Eye (tissue), 1 donor: ENCODE measurements at regions not wholly inside any gene's neighbourhood (a gene's known extent, or its start where the extent isn't known, plus 50 kb on each side); places are given as distances from the start of the nearest gene placed in this dataset.
A peak's percentile ranks its signal among the peaks of the same experiment; 100 is the strongest.

Experiments
- DNase-seq: peaks from one replicate; pipeline ENCODE4 v3.0.0-alpha.2; 2015

DNA sequence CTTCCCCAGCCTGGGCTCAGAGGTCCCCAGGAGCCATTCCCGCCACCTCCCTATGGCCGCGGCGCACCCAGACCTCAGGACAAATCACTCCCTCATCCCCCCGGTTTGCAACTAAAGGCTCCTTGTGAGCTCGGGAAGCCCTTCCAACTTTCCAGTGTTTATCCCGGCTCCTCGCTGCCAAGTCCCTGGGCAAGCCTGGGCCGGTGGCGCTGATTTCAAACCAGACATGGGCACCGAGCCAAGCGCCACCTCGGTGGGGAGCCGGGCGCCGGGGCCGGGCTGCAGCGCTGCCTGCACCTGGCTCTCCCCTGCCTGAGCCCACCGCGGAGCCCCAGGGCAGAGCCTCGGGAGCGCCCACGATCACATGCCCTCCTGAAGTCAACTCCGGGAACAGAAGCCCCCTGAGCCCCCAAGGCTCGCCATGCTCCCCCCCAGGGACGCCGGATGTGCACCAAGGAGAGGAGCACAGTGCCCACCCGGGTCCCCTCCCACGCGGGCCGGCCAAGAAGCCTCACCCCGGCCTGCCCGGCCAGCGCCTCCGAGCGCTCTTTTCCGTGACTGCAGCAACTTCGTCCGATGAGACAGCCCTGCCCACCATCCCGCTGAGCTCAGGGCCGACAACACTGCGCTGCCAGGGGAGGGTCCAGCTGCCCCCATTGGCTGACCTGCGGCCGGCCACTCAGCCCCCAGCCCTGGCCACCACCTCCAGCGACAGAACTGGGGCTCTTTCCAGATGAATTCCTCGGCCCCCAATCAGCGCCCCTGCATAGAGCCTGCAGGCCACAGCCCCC lies 50.0 kb downstream of the NCOR2 start:
- peak; percentile 81 for DNase-seq

DNA sequence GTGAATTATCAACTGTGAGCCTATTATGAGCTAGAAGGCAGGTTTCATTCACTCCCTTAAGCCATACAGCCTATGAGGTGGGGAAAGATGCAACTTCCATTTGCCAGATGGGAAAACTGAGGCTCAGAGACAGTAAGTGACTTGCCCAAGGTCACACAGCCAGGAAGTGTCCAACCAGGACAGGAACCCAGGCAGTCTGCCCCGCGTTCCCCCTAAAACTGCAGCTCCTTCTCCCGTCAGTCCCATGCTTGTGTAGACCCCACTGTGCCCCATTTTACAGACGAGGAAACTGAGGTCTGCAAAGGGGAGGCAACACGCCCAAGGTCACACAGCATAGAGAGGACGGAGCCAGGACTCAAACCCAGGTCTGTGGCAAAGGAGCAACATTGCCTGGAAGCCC lies 50.6 kb downstream of the NCOR2 start:
- DNase-seq, result no peak

DNA sequence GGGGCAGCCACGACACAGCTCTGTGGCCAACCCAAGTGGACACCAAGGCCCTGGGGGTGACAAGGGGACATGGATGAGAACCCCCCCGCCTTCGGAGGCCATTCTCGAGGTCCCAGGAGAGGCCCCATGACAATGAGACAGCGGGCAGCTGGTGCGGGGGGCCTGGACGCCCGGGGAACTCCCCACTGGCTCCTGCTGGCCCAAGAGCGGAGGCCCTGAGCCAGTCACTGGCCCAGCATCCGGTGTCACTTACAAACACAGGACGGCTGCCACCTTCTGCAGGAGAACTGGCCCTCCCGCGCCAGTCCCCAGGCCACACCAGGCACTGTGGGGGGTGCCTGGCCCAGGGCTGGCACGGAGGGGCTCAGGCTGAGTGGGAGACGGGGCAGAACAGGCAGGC lies 51.4 kb downstream of the NCOR2 start:
- DNase-seq, result no peak

DNA sequence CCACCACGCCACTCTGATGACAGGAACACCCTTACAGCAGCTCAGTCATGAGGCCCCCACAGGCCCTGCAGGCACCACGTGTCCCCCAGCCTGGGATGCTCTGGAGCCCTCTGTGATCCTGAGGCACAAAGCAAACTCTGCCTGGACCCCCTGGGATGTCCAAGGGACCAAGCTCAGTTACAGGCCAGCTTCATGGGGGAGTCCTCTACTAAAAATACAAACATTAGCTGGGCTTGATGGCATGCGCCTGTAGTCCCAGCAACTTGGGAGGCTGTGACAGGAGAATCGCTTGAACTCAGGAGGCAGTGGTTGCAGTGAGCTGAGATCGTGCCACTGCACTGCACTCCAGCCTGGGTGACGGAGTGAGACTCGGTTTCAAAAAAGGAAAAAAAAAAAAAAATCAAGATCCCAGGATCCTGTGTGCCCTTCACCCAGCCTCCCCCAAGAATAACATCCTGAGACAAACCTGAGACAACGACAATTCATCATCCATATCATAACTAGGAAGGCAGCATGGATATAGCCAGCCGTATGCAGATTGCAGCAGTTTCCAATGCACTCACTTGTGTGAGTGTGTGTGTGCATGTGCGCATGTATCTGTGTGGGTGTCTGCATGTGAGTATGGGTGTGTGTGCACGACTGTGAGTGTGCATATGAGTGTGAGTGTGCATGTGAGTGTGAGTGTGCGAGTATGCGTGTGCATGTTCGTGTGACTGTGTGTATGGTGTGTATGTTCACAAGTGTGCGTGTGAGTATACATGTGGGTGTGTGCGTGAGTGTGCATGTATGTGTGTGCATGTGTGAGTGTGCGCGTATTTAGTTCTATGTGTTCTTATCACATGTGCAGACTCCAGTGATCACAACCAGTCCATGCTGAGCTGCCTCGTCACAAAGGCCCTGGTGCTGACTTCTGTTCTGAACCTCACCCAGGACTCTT lies 52.1 kb downstream of the NCOR2 start:
- no peak for DNase-seq

DNA sequence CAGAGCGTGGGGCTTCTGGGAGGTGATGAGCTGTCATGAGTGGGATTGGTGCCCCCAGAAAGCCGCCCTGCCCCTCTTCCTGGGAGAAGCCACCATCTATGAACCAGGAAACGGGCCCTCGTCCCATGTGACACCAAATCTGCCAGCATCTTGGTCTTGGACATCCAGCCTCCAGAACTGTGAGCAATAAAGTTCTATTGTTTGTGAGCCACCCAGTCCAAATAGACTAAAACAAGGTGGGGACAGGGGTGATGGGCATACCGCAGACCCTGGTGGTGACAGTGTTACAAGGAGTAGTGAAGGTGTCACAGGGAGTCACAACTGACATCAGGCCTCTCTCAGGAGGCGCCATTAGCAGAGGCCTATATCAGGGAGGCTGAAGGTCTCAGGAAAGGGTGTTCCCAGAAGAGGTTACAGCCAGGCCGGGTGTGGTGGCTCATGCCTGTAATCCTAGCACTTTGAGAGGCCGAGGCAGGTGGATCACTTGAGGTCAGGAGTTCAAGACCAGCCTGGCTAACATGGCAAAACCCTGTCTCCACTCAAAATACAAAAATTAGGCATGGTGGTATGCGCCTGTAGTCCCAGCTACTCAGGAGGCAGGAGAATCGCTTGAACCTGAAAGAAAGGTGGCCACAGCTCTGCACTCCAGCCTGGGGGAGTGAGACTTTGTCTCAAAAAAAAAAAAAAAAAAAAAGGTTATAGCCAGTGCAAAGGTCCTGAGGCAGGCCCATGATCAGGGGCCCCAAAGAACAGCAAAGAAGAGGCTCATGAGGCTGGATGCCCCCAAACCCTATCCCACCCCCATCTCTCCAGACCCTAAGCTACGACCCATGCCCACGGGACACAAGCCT lies 53.0 kb downstream of the NCOR2 start:
- no peak for DNase-seq

DNA sequence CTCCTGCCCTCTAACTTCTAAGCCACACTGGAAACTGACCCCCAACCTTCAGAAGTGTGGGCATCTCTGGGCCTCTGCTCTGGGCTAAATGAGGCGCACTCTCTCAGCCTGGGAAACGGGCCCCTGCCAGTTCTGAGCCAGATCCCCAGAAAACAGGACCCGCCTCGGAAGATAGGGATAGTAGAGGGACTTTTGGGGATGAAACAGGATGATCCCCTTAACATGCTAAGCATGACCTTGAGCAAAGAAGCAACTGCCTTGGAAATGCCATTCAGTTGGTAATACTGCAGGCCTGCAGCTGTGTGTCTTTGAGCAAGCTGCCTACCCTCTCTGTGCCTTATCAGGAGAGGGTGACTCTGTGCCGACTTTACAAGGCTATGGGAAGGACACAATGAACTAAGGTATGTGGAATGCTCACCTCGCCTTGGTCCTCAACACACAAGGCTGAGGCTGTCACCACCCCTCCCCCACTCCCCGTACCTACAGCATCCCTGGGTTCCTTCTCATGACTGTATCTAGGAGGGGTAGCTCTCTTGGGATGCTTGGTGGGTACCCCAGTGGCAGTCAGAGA lies 54.0 kb downstream of the NCOR2 start:
- DNase-seq, result no peak

DNA sequence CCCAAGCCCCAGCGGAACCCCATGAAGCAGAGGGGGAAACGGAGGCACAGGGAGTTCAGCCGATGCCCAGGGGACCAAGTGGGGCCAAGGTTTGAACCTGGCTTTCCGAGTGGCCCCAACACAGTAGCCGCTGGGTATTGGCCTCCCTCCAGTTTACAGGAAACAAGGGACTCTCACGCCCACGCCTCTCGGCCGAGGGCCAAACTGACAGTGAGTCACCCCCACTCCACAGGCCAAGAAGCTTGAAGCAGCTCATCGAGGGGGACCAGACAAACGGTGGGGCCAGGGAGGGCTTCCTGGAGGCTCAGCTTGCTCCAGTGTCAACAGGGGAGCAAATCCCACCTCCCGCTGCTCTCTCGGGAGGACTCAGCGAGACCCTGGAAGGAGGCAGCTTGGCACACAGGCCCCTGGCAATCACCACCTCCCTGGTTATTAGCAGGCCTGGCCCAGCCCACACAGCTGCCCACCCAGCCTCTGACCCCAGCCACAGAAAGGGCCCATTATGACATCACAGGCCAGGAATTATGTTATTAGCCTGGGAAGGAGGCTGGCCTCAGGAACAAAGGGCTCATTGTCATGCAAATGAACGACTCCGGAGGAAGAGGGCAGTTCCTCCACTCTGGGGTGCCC lies 54.6 kb downstream of the NCOR2 start:
- peak; percentile 96 for DNase-seq

DNA sequence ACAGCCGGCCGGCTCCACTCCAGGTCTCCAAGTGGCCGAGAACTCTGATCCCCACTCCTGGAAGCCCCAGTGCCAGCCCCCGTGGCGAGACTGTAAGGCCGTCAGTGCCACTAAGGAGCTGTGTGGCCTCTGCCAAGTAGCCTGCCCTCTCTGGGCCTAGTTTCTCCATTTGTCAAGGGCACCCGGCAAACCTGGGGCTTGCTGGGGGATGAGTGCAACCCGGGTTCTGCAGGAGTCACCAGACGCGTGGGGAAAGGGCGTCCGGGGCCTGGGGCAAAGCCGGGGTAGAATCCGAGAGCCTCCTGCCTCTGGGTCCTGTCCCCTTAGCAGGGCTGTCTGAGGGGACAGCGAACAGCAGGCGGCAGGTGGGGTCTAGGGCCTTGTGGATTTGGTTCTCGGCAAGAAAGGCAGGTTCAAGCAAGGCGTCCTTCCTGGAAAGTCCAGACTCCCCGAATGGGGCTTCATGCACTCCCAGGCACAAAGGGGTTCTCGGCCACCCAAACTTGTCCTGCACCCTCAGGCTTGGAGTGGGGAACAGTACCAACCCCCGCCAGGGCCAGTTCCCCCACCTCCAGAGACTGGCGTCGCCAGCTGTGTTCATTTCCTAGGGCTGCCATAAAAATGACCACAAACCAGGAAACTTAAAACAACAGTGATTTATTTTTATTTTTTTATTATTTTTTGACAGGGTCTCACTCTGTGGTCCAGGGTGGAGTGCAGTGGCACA lies 56.0 kb downstream of the NCOR2 start:
- no peak for DNase-seq

DNA sequence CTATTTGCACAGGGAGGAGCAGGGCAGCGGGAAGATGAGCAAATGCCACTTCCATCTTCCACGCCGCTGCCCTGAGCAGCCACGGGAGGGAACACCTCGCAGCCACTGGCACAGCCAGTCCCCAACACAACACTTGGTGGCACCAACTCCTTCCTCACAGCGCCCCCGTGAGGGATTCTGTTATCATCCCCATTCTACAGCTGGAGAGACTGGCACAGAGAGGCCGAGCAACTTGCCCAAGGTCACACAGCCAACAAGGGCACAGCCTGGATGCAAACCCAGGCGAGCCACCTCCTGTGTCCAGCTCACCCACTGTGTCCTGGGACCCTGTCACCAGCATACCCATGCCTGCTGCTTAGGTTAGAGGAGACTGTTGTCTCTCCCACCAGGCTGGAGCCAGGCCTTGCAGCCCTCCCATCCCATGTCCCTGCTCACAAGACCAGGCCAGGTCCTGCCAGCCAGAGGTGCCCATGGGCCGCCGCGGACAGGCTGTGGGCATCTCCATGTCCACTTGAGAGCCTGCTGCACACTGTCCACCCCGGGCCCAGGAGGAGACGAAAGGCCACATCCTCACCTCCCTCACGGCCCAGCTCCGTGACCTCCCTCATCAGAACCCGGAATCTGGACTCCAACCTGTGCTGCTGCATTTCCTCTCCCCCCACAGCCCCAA lies 57.0 kb downstream of the NCOR2 start:
- no peak for DNase-seq

DNA sequence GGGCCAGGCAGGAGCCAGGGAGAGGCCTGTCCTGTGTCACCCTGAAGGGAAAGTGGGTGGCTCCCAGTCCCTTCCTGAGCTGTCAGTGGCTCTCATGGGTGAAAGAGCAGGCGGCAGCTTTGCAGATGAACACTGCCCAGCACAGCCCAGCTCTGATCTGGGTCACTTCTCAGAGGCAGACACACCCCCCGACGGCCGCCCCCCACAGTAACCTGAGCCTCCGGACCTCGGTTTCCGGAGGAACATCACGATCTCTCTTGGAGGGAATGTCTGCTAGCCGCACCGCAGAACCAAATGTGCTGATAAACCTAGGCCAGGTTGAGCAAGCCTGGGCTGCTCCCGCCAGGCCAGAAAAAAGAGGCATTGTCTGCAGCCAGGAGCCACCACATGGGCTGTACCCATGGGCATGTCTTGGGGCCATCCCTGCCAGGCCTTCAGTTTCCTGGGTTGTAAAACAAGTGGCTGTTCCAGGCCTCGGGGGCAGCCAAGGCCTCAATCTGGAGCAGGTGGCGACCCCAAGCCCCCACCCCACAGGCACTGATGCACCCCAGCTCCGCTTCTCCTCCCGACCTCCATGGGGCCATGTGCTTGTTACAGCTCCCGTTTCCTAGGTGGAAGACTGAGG lies 57.6 kb downstream of the NCOR2 start:
- peak; percentile 78 for DNase-seq

DNA sequence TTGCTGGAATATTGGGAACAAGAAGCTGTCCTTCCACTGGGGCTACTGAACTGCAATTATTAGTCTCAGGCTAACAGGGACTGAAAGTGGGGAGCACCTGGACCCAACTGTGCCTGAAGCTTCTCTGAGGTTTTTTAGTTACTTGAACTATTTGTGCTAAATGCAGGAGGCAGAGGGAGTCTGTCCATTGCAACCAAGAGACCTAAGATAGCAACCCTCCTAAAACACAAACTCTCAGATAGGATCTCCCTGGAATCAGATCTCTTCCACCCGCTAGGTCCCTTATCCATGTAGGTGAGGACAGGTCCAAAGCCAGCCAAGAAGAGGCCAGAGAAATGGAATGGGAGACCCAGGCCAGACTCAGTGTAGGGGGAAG lies 58.1 kb downstream of the NCOR2 start:
- DNase-seq, result no peak

DNA sequence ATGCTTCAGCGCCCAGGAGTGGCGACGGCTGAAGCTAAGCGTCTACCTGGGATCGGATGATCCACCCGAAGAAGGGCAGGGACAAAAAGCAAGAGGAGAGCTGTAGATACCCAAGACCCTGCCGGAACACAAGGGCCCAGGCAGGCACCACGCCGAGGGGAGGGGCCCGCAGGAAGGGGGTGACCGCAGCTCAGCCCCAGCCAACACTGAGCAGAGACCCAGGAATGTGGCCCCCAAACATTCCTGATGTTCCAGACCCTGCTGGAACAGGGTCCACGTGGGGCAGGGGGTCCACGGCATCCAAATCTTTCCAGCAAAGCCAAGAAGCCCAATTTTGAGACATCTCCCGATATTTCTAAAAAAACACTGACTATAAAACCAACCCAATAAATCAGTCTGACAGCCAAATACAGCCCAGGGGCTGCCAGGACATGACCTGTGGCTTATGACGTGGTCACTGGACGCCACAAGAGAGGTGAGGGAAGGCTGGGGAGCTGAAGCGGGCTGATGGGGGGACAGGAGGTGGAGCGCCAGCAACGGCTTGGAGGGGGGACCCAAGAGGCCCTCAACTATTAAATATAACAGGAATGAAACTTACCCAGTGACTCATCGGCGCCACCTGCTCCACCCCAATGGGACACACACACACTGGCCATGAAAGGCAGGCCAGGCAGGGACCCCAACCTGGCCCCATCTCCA lies 58.9 kb downstream of the NCOR2 start:
- no peak for DNase-seq

DNA sequence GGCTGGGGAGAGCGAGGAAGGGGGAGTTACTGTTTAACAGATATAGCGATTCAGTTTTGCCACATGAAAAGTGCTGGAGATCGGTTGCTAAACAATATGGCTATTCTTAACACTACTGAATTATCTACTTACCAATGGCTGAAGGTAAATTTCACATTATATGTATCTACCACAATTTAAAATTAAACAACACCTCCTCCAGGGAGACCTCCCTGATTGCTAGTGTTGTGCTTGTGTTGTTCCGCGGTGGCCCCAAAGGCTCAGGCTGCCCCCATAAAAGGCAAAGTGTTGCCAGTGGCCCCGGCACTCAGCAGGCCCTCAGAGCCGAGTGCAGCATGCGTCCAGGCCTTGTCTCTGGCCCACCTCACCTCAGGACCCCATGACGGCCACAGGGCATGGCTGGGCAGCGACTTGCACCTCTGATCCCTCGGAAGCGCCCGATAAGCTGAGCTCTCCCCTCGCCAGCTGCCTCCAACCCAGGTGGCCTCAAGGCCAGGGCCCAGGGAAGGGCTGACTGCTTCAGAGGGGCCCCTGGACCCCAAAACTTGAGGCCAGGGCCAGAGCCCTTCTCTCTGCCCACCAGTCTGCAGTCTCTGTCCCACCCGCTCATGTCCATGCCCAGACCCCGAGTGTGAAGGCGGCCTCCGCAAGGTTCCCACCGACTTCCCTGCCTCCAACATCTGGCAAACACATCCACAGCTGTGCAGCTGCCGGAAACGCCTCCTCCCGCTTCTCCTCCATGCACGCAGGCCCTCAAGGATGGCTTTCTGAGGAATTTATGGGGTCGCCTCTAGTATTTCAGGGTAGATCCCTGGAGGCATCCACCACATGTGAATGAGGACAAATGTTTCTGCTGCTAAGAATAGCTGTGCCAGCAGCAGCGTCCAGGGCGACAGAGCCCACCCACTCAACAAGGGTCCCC lies 60.0 kb downstream of the NCOR2 start:
- peak; percentile 83 for DNase-seq

DNA sequence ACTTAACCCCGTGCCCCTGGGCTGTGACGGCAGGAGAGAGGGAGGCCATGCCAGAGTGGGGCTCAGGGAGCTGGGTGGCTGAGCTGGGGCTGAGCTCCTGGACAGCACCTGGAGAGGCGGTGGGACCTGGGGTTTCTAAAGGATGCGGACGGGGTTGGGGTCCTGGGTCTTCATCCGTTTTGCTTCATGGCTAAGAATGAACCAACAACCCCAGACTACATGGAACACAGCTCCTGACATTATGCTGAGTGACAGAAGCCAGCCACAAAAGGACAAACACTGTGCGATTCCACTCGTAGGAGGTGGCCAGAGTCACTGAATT lies 60.6 kb downstream of the NCOR2 start:
- DNase-seq, result no peak

DNA sequence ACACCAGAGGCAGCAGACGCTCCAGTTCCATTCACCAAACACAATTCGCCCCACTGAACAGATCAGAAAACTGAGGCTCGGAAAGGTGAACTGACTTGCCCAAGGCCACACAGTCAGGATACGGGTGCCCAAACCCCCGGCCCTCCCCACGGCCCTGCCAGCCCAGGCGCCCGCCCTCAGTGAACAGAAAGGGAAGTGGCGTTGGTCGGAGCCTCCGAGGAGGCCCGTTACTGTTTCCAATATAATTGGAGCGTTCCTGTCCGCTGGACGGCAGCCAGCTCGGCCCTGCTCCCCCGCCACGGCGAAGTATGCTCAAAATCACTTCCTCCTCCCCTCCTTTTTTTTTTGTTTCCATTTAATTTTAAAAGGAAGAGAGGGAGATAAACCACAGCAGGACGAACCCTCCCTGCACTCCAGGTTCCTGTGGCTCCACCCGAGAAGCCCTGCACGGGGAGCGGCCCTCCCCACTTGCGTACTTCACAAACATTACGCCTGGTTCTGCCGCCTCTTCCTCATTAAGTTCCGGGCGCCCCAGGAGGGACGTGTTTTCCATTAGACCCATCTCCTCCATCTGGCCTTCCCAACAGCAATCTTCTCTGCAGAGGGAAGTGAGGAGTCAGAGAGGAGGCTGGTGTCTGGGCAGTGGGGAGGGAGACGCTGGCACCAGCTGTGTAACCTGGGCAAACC lies 61.1 kb downstream of the NCOR2 start:
- peak; percentile 92 for DNase-seq

DNA sequence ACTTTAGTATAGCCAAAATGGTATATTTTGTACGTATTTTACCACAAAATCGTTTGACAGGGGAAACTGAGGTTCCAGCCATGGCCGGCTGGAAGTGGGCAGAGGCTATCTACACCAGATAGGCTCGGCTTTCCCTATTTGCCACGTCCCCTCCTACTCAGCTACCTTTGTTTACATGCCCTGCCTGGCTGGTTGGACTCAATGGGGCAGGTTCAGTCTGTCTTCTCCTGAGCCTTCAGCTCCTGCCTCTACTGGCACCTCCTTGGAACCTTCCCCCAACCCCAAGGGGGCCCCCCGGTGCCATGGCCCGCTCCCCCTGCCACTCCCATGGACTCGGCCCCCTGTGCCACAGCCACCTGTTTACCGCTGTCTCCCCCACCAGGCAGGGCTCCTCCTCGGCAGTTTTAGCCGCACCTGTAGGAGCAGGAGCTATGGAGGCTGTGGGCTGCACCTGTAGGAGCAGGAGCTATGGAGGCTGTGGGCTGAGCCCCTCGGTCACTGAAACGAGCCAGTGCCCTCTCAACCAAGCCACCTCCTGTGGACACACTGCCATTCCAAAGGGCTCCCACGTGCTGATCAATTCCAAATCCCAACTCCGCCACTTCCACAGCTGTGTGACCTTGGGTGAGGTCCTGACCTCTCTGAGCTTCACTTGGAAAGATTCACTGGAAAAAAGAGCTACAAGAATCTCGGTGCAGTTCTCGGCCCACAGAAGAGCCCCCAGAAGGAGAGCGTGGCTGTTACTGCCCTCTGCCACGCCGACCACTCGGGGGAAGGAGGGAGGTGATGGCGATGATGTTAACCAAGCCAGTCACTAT lies 62.2 kb downstream of the NCOR2 start:
- no peak for DNase-seq

DNA sequence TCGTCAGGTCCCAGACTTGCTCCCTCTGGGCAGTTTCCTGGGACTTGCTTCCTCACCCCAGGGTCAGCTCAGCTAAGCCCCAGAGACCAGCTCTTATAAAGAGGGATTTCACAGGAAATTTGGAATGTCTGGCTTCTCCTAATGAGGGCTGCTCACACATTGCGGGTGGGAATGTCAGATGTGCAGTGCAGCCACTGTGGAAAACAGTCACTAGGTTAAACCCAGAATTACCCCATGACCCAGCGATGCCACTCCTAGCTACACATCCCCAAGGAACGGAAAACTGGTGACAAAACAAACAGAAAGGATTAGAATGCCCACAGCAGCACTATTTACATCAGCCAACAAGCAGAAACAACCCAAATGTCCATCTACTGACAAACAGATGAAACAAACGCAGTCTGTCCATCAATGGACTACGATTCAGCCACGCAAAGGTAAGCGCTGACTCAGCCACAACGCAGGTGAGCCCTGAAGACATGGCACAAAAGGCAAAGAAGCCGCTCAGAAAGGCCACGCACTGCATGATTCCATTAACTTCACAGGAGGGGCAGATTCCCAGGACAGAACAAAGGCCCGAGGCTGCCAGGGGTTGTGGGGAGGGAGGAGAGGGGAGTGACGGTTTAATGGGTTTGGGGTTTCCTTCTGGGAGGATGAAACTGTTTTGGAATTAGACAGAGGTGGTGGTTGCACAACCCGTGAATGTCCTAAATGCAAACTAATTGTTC lies 63.0 kb downstream of the NCOR2 start:
- DNase-seq, result no peak
